ENCODE measurements at regions not wholly inside any gene's neighbourhood (a gene's known extent, or its start where the extent isn't known, plus 50 kb on each side); places are given as distances from the start of the nearest gene placed in this dataset.

- no peaks in the 10 kb centered on the region for H3K27me3 ChIP-seq (ENCODE audit: low read length)
- H3K9me2 ChIP-seq (replicated peaks; ENCODE audit: low read length): no peaks in the 10 kb centered on the region
- no peaks in the 10 kb centered on the region for H3K79me2 ChIP-seq (ENCODE audit: low read length)
- H3K36me3 ChIP-seq (ENCODE audit: low read depth, low read length): no peaks in the 10 kb centered on the region
- no peaks in the 10 kb centered on the region for H3K9me3 ChIP-seq (ENCODE audit: low read length)
- no peak overlapping the region for H2AFZ ChIP-seq (ENCODE audit: low read length)
- ATAC-seq (no peak), DNase-seq (no peak)
- H3K4me3 ChIP-seq (ENCODE audit: low read length): no peak overlapping the region
- BruUV-seq (replicated peaks): no TSS peak
- no peak overlapping the region for H3K4me2 ChIP-seq (ENCODE audit: low read length)
- no peak overlapping the region for H3K9ac ChIP-seq (ENCODE audit: low read length)
- H3K4me1 ChIP-seq (ENCODE audit: insufficient read depth, low read length): no peaks in the 10 kb centered on the region
- no peaks in the 10 kb centered on the region for H4K20me1 ChIP-seq (ENCODE audit: low read length)
- ChIA-PET CTCF (no interaction called here), POLR2A (ENCODE audit: unreplicated experiment) (no interaction called here)
- H3K27ac ChIP-seq (ENCODE audit: low read length): no peak overlapping the region
- TF ChIP-seq EZH2 (IDR thresholded peaks at IDR 0.05; ENCODE audit: low read length, unreplicated experiment) (no peak), CTCF (conservative IDR thresholded peaks at IDR 0.05; ENCODE audit: low read depth, low read length) (no peak), EZH2phosphoT487 (IDR thresholded peaks at IDR 0.05; ENCODE audit: borderline replicate concordance, low read length) (no peak)
- H3F3A ChIP-seq (ENCODE audit: low read length, unreplicated experiment): no peaks in the 10 kb centered on the region
- intact Hi-C loops (cut with micrococcal nuclease): no loop called here
These were observed 1306.0 kb upstream of the SLC10A2 start for GRCh38 chr13:104372095-104372655.

- TF ChIP-seq CTCF (conservative IDR thresholded peaks at IDR 0.05; ENCODE audit: low read depth, low read length) (no peak), EZH2phosphoT487 (IDR thresholded peaks at IDR 0.05; ENCODE audit: borderline replicate concordance, low read length) (no peak), EZH2 (IDR thresholded peaks at IDR 0.05; ENCODE audit: low read length, unreplicated experiment) (no peak)
- Histone ChIP-seq H3K4me3 (ENCODE audit: low read length) (no peak overlapping the region), H3K4me1 (ENCODE audit: insufficient read depth, low read length) (no peaks in the 10 kb centered on the region), H4K20me1 (ENCODE audit: low read length) (no peaks in the 10 kb centered on the region), H3K27me3 (ENCODE audit: low read length) (no peaks in the 10 kb centered on the region), H3K4me2 (ENCODE audit: low read length) (no peak overlapping the region), H3K9me2 (replicated peaks; ENCODE audit: low read length) (no peaks in the 10 kb centered on the region), H2AFZ (ENCODE audit: low read length) (no peak overlapping the region), H3F3A (ENCODE audit: low read length, unreplicated experiment) (no peaks in the 10 kb centered on the region), H3K9me3 (ENCODE audit: low read length) (no peaks in the 10 kb centered on the region), H3K36me3 (ENCODE audit: low read depth, low read length) (no peaks in the 10 kb centered on the region), H3K9ac (ENCODE audit: low read length) (no peak overlapping the region), H3K27ac (ENCODE audit: low read length) (no peak overlapping the region), H3K79me2 (ENCODE audit: low read length) (no peaks in the 10 kb centered on the region)
- DNase-seq: no peak
- intact Hi-C loops (cut with micrococcal nuclease): no loop called here
- CTCF ChIA-PET: no interaction called here
- POLR2A ChIA-PET (ENCODE audit: unreplicated experiment): no interaction called here
- ATAC-seq: no peak
- BruUV-seq (replicated peaks): no TSS peak
These were observed 1299.2 kb upstream of the SLC10A2 start for GRCh38 chr13:104365430-104365829.

- no peak for TF ChIP-seq EZH2 (IDR thresholded peaks at IDR 0.05; ENCODE audit: low read length, unreplicated experiment)
- TF ChIP-seq EZH2phosphoT487 (IDR thresholded peaks at IDR 0.05; ENCODE audit: borderline replicate concordance, low read length): no peak
- TF ChIP-seq CTCF (conservative IDR thresholded peaks at IDR 0.05; ENCODE audit: low read depth, low read length): no peak
- no peak overlapping the region for H3K4me3 ChIP-seq (ENCODE audit: low read length)
- BruUV-seq (replicated peaks): no TSS peak
- H2AFZ ChIP-seq (ENCODE audit: low read length): no peak overlapping the region
- CTCF ChIA-PET: no interaction called here
- no peak overlapping the region for H3K4me2 ChIP-seq (ENCODE audit: low read length)
- no peaks in the 10 kb centered on the region for H3K9me2 ChIP-seq (replicated peaks; ENCODE audit: low read length)
- no peaks in the 10 kb centered on the region for H3K27me3 ChIP-seq (ENCODE audit: low read length)
- H3K9ac ChIP-seq (ENCODE audit: low read length): no peak overlapping the region
- no peaks in the 10 kb centered on the region for H3F3A ChIP-seq (ENCODE audit: low read length, unreplicated experiment)
- ATAC-seq (no peak), DNase-seq (no peak)
- no peaks in the 10 kb centered on the region for H3K36me3 ChIP-seq (ENCODE audit: low read depth, low read length)
- H4K20me1 ChIP-seq (ENCODE audit: low read length): no peaks in the 10 kb centered on the region
- no peak overlapping the region for H3K27ac ChIP-seq (ENCODE audit: low read length)
- no peaks in the 10 kb centered on the region for H3K4me1 ChIP-seq (ENCODE audit: insufficient read depth, low read length)
- H3K79me2 ChIP-seq (ENCODE audit: low read length): no peaks in the 10 kb centered on the region
- H3K9me3 ChIP-seq (ENCODE audit: low read length): no peaks in the 10 kb centered on the region
- POLR2A ChIA-PET (ENCODE audit: unreplicated experiment): no interaction called here
- intact Hi-C loops (cut with micrococcal nuclease): no loop called here
These were observed 1291.6 kb upstream of the SLC10A2 start for GRCh38 chr13:104357672-104358354.
